Inflammatory macrophage treated with lipopolysaccharide for 4 hours (primary cell): ENCODE measurements at regions not wholly inside any gene's neighbourhood (a gene's known extent, or its start where the extent isn't known, plus 50 kb on each side); places are given as distances from the start of the nearest gene placed in this dataset.
A peak's percentile ranks its signal among the peaks of the same experiment; 100 is the strongest.
"Not testable (repeated sequence)": the region's sequence is repeated elsewhere in the genome, so short reads cannot be mapped to it uniquely, and the experiment has no call there.

Experiments used
- DNase-seq: peaks from one replicate; pipeline ENCODE4 v3.0.0-alpha.2; 2020

DNA sequence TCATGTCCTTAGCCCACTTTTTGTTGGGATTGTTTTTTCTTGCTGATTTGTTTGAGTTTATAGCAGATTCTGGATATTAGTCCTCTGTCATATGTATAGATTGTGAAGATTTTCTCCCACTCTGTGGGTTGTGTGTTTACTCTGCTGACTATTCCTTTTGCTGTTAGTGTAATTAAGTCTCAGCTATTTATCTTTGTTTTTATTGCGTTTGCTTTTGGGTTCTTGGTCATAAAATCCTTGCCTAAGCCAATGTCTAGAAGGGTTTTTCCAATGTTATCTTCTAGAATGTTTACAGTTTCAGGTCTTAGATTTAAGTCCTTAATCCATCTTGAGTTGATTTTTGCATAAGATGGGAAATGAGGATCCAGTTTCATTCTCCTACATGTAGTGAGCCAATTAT, 351.2 kb upstream of the PIK3R1 start:
- not testable (repeated sequence) for DNase-seq

DNA sequence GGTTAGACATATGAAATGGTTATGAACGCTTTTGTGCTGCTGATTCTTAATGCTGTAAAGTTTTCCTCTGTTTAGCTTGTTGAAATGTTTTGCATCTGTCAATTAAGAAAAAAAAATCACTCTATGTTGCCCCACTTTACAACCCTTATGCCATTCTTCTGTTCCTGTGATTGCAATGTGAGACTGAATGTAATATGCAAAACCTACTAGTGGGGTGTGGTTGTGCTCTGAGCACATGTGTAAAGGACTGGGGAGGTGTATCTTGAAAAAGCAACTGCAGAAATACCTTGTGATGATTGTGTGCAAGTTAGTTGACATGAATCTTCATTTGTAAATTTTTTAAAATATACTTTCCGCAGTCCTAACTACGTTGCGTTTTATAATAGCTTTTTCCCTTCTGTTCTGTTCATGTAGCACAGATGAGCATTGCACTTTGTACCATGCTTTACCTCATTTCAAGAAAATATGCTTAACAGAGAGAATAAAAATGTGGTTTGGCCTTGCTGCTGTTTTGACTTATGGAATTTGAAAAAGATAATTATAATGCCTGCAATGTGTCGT, 357.0 kb upstream of the PIK3R1 start:
- DNase-seq: no peak

GRCh38 chr5:67857502-67857901, 358.1 kb upstream of the PIK3R1 start:
- peak; percentile 1 for DNase-seq

DNA sequence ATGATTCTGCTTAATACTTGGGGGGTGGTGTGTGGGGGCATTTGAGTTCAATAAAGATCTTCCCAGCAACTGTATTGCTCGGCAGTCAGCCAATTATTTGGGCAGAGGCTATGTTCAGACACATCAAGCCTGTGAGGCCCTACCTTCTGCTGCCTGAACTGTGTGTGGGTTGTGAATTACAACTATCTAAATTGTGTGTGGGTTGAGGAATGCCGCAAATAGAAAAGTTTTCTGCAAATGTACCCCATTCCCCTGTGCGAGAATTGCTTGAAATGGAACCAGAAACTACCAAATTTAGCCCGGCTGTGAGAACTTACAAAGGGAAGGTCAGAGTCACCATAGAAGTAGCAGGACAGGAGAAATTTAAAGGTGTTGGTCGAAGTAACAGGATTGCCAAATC, 360.0 kb upstream of the PIK3R1 start:
- no peak for DNase-seq

GRCh38 chr5:67850906-67851305, 364.6 kb upstream of the PIK3R1 start:
- DNase-seq: not testable (repeated sequence)

- no peak for DNase-seq
Measured at GRCh38 chr5:67844924-67845323, 370.6 kb upstream of the PIK3R1 start.

DNA sequence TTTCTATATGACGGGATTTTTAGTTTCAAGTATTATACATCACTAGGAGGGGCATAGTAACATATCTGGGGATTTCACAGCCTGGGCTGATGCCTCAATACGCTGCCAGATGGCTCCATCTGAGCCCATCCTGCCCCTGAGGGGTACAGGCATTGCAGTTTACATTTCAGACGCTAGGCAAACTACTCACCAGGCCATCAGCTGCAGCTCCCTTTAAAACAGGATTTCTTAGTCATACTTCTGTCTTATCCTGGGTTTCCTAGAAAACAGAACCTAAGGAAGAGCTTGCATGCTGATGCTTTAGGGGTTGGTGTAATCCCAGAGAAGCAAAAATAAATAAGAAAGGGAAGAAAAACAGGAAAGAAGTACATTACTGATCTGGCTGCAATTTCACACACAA, 372.8 kb upstream of the PIK3R1 start:
- no peak for DNase-seq

- DNase-seq: not testable (repeated sequence)
Measured at GRCh38 chr5:67837225-67837624, 378.3 kb upstream of the PIK3R1 start.

GRCh38 chr5:67836496-67836895, 379.1 kb upstream of the PIK3R1 start:
- DNase-seq: not testable (repeated sequence)

GRCh38 chr5:67831048-67831447, 384.5 kb upstream of the PIK3R1 start:
- no peak for DNase-seq

- DNase-seq: no peak
Measured at GRCh38 chr5:67827541-67827940, 388.0 kb upstream of the PIK3R1 start.

GRCh38 chr5:67824852-67825251, 390.7 kb upstream of the PIK3R1 start:
- DNase-seq: no peak

DNA sequence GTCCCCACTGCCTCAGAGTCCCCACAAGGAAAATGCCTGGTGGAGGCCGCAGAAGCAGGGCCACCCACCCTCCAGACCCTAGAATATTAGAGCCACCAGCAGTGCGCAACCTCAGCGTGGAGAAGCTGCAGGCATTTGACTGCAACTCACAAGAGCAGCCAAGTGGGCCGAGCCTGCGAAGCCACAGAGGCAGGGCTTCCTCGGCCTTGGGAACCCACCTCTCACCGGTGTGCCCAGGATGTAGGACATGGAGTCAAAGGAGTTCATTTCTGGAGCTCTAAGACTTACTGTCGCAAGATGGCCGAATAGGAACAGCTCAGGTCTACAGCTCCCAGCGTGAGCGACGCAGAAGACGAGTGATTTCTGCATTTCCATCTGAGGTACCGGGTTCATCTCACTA, 397.9 kb upstream of the PIK3R1 start:
- DNase-seq: no peak

- DNase-seq: no peak
Measured at GRCh38 chr5:67816456-67816855, 399.1 kb upstream of the PIK3R1 start.

DNA sequence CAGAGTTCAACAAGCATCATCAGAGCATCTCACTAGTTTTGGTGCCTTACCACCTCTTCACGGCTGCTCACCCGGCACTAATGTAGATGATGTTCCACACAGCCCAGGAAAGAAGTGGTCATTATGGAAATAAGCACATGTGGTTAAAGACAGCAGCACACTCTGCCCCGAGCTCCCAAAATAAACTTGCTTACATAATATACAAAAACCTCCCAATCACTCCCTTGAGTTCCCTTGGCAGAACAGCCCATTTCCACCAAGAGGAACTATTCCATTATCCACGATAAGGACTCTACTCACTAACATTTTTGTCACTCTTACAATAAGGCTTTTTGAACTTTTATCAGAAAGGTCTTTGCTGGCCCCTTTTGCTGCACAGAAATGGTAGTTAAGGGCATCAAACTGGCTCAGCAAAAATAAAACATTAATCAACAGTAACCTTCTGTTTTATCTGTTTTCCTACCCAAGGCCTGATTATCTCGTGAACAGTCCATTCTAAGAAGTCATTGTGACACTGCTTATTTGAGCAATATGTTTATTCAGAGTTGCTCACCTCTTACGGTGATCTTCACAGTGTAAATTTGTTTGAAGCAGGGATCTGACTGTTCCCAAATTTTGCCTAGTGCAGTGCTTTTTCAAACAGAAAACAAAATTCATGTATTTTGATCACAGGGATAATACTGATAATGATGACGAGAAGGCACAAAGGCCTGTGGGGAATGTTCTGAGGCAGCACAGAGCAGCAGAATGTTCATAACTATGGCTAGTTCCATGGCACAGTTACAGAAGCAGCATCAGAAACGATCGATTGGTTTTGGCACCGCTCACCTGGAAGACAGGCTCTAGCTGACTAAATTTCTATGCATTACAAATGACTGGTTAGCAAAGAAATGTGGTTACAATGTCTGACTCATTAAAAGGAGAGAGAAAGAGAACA, 399.8 kb upstream of the PIK3R1 start:
- DNase-seq: no peak

- peak; percentile 19 for DNase-seq
Measured at GRCh38 chr5:67814569-67815311, 400.8 kb upstream of the PIK3R1 start.

DNA sequence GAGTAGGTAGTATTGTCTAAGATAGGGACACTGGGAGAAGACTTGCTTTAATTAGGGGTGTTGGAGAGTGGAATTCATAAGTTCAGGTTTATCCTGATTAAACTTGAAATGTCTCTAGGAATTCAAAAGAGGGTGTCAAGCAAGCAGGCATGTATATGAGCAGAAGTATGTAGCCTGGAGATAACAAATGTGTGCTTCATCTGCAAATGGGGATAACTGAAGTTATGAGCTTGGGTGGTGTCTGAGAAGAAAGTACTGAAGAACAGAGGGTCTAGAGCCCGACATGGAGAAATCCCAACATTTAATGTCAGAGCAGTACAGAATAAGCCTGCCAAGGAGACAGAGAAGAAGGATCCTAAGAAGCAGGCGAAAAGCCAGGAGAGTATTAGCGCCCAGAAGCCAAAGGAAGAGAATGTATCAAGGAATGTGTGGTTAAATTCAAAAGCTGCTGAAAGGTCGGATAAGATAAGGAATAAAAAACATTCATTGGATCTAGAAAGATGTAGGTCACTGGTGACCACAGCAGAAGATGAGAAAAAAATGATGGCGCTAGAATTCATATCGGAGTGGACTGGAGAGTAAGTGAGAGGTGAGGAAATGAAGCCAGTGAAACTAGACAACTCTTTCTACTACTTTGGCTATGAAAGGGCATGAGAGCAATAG, 401.5 kb upstream of the PIK3R1 start:
- no peak for DNase-seq

DNA sequence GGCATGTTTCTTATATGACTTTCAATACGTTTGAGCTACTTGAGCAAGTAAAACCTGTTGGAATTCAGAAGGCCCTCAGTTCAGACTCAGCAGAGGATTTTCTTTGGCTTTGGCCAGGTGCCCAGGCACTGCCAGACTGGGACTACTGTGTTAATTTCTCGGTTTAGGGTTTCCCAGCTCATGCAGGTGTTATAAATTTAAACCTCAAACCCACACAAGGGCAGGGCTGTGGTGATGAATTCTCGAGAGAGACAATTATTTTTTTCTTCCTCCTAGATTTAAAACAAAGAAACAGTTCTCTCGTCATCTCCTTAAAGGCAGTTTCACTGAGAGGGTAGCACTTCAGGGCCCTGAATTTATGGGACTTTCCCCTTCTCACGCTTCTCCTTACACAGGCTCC, 406.0 kb upstream of the PIK3R1 start:
- DNase-seq: no peak

GRCh38 chr5:67808340-67808739, 407.2 kb upstream of the PIK3R1 start:
- no peak for DNase-seq

GRCh38 chr5:67807439-67807888, 408.1 kb upstream of the PIK3R1 start:
- DNase-seq: no peak

- DNase-seq: no peak
Measured at GRCh38 chr5:67806654-67807438, 408.7 kb upstream of the PIK3R1 start.

GRCh38 chr5:67805666-67806348, 409.7 kb upstream of the PIK3R1 start:
- DNase-seq: no peak
